Colonic mucosa (tissue), 4 donors: ENCODE measurements at regions not wholly inside any gene's neighbourhood (a gene's known extent, or its start where the extent isn't known, plus 50 kb on each side); places are given as distances from the start of the nearest gene placed in this dataset.

Source experiments
- DNase-seq: peaks from one replicate; pipeline ENCODE4 v3.0.0-alpha.2; 2020
- H3K27ac ChIP-seq: fragments of 200-600 bp; one replicate; pipeline ENCODE4 v1.8.0; 2021
- H3K27me3 ChIP-seq: fragments of 200-600 bp; one replicate; pipeline ENCODE4 v1.8.0; 2021
- H3K36me3 ChIP-seq: fragments of 200-600 bp; one replicate; pipeline ENCODE4 v1.8.0; 2021
- H3K4me1 ChIP-seq: fragments of 200-600 bp; one replicate; pipeline ENCODE4 v1.8.0; 2021; ENCODE audit warnings: mild to moderate bottlenecking
- H3K4me3 ChIP-seq: fragments of 200-600 bp; one replicate; pipeline ENCODE4 v1.8.0; 2021
- H3K9ac ChIP-seq, 2 donors: one replicate each; pipeline ENCODE4 v1.7.0; 2013; ENCODE audit warnings: control low read depth in 2 of 2, low read depth in 2 of 2, low read length in 2 of 2
- H3K9me3 ChIP-seq: fragments of 200-600 bp; one replicate; pipeline ENCODE4 v1.8.0; 2021
- CTCF ChIP-seq: fragments of 200-600 bp; IDR thresholded peaks from one replicate; pipeline ENCODE4 v1.8.0; 2022; ENCODE audit warnings: antibody characterized with exemption, mild to moderate bottlenecking
- intact Hi-C: fragments of 100-400 bp; cut with DNase I; formaldehyde crosslinking; loops from one replicate; pipeline ENCODE4 v1.14.1; 2022
- donor health status: healthy.
- donor health status: DM: no; HTN: no; CAD: no.
- donor health status: DM: no; HTN: no; CAD: no.

GRCh38 chr3:177931346-177931745 is 604.9 kb upstream of the KCNMB2 start:
- TF ChIP-seq CTCF = no peak
- intact Hi-C loops = no loop called here
- no peaks in the 10 kb centered on the region for H3K9me3 ChIP-seq
- no peaks in the 10 kb centered on the region for H3K4me1 ChIP-seq
- H3K27ac ChIP-seq = no peak overlapping the region
- H3K27me3 ChIP-seq = no peaks in the 10 kb centered on the region
- DNase-seq = no peak
- H3K9ac ChIP-seq = no peak overlapping the region
- no peaks in the 10 kb centered on the region for H3K36me3 ChIP-seq
- H3K4me3 ChIP-seq = no peak overlapping the region

GRCh38 chr3:177932346-177932745 is 603.9 kb upstream of the KCNMB2 start:
- no peak overlapping the region for H3K4me3 ChIP-seq
- no peaks in the 10 kb centered on the region for H3K9me3 ChIP-seq
- no peak overlapping the region for H3K27ac ChIP-seq
- H3K27me3 ChIP-seq = no peaks in the 10 kb centered on the region
- no peak overlapping the region for H3K9ac ChIP-seq
- no peaks in the 10 kb centered on the region for H3K36me3 ChIP-seq
- no peaks in the 10 kb centered on the region for H3K4me1 ChIP-seq
- DNase-seq = no peak
- TF ChIP-seq CTCF = no peak
- intact Hi-C loops = no loop called here

- Histone ChIP-seq H3K27ac (no peak overlapping the region), H3K36me3 (no peaks in the 10 kb centered on the region), H3K4me1 (no peaks in the 10 kb centered on the region), H3K4me3 (no peak overlapping the region), H3K27me3 (no peaks in the 10 kb centered on the region), H3K9ac (no peak overlapping the region), H3K9me3 (no peaks in the 10 kb centered on the region)
- intact Hi-C loops = no loop called here
- no peak for TF ChIP-seq CTCF
- DNase-seq = no peak
Observed at GRCh38 chr3:177932750-177933660, 603.2 kb upstream of the KCNMB2 start.

GRCh38 chr3:177934001-177934891 is 602.0 kb upstream of the KCNMB2 start:
- no peak overlapping the region for H3K27ac ChIP-seq
- no peak for DNase-seq
- intact Hi-C loops = no loop called here

More at GRCh38 chr3:177934001-177934891, 602.0 kb upstream of the KCNMB2 start:
- Histone ChIP-seq H3K36me3 (no peaks in the 10 kb centered on the region), H3K27me3 (no peaks in the 10 kb centered on the region), H3K9ac (no peak overlapping the region), H3K4me1 (no peaks in the 10 kb centered on the region), H3K9me3 (no peaks in the 10 kb centered on the region), H3K4me3 (no peak overlapping the region)
- no peak for TF ChIP-seq CTCF
